GM21515 (cell line): ENCODE measurements at regions not wholly inside any gene's neighbourhood (a gene's known extent, or its start where the extent isn't known, plus 50 kb on each side); places are given as distances from the start of the nearest gene placed in this dataset.
"Not testable (repeated sequence)": the region's sequence is repeated elsewhere in the genome, so short reads cannot be mapped to it uniquely, and the experiment has no call there.

Experiments
- ATAC-seq: cut with Tn5 transposase; IDR thresholded peaks from one replicate; pipeline ENCODE4 v1.9.1; 2021; ENCODE audit not compliant: unreplicated experiment

- no peak for ATAC-seq
These were observed 703.5 kb upstream of the CHAC2 start for GRCh38 chr2:53064154-53064553.

- ATAC-seq = no peak
These were observed 709.1 kb upstream of the CHAC2 start for GRCh38 chr2:53058526-53058925.

DNA sequence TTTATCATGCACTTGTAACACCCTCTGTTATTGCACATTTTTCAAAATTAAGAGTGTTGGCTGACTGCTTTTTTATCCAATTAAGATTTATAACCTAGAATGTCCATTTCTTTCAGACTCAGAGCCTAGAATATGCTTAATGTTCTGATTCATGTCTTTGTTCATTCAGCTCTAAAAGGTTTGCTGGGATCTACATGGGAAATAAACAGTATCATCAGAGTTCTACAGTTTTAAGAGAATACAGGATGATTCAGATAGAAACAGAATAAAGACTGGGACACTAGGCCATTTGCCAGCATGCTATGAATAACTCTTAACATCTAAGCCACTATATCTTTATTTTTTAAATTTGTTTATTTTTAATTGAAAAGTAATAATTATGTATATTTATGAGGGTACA lies 713.7 kb upstream of the CHAC2 start:
- no peak for ATAC-seq

GRCh38 chr2:53051157-53051556 lies 716.4 kb upstream of the CHAC2 start:
- ATAC-seq = no peak

- ATAC-seq = no peak
These were observed 726.9 kb upstream of the CHAC2 start for GRCh38 chr2:53040536-53041229.

DNA sequence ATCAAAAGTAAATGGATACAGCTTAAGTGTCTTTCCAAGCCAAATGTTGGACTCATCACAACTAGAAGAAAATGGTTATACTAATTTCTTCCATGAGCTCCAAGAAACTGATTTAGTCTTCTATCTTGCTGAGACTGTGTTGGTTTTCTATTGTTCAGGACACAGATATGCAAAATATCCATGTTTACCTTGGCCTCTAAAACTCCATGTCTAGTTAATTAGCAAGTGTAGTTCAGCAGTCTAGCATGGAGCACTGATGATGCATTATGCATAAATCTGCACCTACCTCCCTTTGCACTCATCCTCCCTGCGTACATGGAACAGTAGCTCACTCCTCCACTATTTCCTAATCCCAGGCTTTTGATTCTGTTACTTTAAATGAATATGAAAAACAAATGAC lies 731.4 kb upstream of the CHAC2 start:
- no peak for ATAC-seq

GRCh38 chr2:53035153-53035552 lies 732.5 kb upstream of the CHAC2 start:
- ATAC-seq = no peak

GRCh38 chr2:53033411-53033810 lies 734.2 kb upstream of the CHAC2 start:
- ATAC-seq = no peak

- ATAC-seq = no peak
These were observed 738.7 kb upstream of the CHAC2 start for GRCh38 chr2:53028746-53029423.

DNA sequence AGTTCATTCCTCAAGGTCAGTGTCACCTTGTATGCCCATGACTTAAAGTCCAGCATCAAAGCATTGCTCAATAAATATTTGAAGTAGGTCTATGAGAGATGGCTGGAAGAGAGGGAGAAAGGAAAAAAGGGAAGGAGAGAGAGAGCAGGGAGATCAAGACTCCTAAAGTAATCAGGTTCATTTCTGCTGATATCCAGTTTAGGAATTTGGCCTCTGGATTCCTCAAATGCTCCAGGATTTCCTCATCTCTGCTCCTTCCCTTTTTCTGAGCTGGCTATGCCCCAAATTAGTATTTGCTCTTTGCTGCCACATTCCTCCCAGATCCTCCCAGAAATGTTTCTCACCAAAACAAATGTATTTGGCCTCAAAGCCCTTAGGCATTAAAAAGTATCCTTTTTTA lies 739.4 kb upstream of the CHAC2 start:
- no peak for ATAC-seq

GRCh38 chr2:53022248-53022647 lies 745.4 kb upstream of the CHAC2 start:
- ATAC-seq = not testable (repeated sequence)

DNA sequence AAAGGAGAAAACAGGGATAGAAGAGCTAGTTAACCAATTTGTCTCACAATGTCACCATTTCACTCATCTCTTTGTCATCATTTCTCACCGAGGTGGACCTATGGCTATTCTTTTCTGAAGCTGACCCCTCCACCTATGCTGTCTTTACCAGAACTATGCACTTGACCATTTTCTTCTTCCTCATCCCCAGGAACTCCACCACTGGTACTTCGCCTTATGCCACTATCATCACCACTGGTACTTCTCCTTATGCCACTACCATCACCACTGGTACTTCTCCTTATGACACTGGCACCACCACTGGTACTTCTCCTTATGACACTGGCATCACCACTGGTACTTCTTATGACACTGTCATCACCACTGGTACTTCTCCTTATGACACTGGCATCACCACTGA lies 745.8 kb upstream of the CHAC2 start:
- ATAC-seq = no peak

GRCh38 chr2:53021292-53021691 lies 746.3 kb upstream of the CHAC2 start:
- no peak for ATAC-seq

DNA sequence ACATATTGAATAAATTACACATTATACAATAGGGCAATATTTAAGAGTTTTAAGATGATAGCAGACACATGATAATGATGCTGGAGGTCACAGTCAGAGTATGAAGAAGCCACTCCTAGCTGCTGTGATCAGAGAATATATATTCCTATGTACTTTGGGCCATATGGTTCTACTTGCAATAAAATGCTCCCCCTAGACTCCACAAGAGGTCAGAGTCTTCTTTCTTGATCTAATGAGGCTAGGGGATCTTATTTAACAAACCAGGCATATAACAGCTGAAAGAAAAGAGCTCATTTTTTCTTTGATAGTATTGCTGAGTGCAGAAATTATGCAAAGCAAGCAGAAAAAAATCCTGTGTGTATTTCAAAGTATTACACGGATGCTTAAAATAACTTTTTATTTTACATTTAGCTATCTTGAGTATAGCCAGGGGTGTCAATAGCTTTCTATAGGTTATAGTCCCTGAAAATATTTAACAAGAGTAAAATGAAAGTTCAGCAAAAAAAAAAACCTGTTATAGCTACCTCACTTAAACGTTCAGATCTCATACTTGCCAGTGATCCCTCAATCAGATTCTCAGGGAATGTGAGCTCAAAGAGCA lies 748.7 kb upstream of the CHAC2 start:
- no peak for ATAC-seq

DNA sequence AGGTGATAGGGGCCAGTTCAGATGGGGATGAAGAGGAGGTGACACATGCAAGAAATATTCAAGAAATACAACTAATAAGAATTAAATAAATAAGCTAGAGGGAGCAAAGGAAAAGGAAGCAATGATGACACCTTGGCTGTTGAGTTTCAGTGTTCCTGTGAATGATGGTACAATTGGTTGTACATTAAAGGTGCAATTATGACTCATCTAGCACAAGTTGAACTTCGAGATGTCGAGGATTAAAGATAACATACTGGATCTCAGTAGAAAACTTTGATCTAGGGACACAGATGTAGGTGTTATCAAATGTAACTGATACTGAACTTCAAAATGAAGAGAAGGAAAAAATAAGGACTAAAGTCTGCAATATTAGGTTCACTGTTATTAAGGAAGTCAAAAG lies 760.6 kb upstream of the CHAC2 start:
- no peak for ATAC-seq

DNA sequence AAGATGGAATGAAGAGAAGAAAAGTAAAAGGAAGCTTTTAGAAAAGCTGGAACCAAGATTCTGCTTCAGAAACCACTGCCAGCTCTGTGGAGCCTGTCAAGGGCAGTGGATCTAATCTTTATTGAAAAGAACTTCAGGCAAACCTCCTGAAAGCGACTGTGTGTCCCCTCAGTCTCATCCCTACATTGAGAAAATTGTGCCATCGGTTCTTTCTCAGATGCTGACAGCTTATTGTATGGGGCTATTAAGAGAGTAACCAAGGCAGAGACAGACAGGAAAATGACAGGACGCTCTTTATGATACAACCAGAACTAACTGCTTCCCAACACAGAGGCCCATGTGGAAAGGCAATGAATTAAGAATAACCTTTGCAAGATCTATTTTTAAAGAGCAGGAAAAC lies 763.2 kb upstream of the CHAC2 start:
- no peak for ATAC-seq

DNA sequence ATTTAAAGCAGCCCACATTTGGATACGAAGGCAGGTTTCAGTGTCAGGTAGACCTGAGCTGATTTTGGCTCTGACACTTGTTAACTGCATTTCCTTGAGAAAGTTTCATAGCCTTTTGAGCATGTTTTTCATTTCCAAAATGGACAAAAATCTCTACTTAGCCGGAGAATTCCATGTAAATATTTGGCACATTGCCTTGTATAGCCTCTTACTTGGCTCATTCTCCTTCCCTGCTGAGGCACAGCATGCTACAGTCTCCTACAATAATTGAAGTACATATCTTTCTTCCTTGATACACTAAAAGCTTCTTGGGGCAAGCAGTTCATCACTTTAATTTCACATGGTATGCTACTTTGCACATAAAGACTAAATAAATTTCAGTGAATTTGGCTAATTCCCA lies 772.2 kb upstream of the CHAC2 start:
- no peak for ATAC-seq

GRCh38 chr2:52976143-52976949 lies 791.3 kb upstream of the CHAC2 start:
- ATAC-seq = no peak

DNA sequence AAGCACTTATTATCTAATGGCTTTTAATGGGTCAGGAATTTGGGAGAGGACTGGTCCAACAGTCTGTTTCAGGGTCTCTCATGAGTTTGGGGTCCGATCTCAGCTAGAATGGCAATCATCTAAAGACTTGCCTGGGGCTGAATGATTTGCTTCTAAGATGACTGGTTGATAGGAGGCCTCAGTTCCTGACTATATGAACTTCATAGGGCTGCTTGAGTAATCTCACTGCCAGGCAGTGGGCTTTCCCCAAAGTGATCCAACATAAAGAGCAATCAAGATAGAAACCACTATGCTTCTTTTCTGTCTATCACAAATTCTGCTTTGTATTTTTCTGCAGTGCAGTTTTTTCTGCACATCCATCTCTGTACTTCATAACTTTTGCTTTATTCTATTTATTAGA lies 793.5 kb upstream of the CHAC2 start:
- ATAC-seq = no peak

DNA sequence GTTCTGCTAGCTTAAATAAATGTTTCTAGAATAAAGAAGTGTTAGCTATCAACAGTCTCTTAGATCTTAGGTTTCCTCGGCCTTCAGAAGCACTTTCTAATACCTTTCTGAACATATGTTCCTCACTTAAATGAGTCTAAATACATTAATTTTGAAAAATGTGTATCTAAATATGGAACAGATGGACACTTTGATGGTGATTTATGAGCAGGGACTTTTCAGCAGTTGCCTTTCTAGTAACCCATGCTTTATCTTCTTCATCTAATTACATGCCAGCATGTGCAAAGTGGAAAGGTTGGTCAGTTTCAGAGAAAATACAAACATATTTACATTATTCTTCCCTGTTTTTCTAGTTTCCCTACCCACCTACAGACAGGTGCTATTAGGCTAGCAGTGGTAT lies 797.0 kb upstream of the CHAC2 start:
- no peak for ATAC-seq

DNA sequence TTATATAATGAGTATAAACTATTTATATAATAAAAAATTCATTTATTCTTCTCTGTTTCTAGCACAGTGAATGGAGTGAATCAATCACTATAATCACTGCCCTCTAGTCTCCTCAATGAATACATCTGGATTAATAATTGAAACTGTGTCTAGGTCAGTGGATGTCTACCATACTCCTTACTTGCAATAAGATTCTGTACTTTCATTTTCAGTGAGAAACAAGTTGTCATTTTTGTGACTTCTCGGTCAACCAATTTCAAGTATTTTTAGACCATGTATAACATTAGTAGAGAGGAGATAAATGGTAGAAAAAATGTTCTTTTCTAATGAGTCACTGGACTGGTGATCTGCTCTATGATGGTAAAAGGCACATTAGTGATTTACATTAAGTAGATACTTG lies 799.6 kb upstream of the CHAC2 start:
- ATAC-seq = no peak
